ENCODE measurements at regions not wholly inside any gene's neighbourhood (a gene's known extent, or its start where the extent isn't known, plus 50 kb on each side); places are given as distances from the start of the nearest gene placed in this dataset.

GRCh38 chr14:27075503-27075902, 477.7 kb upstream of the NOVA1 start:
- no peak overlapping the region for H3K27ac ChIP-seq (ENCODE audit: low read depth, low read length)
- H3K9ac ChIP-seq (ENCODE audit: low read length), result no peak overlapping the region
- H3K79me2 ChIP-seq (ENCODE audit: insufficient read depth, low read length), result no peaks in the 10 kb centered on the region
- no peaks in the 10 kb centered on the region for H3K9me2 ChIP-seq (replicated peaks; ENCODE audit: insufficient read depth, low read length)
- no peak overlapping the region for H2AFZ ChIP-seq (ENCODE audit: low read depth, low read length, severe bottlenecking)
- H3K36me3 ChIP-seq (ENCODE audit: low read length), result no peaks in the 10 kb centered on the region
- no peak overlapping the region for H3K4me3 ChIP-seq (ENCODE audit: insufficient read depth, low read length, poor library complexity, severe bottlenecking)
- TF ChIP-seq EZH2phosphoT487 (conservative IDR thresholded peaks at IDR 0.05; ENCODE audit: low read length), result no peak
- TF ChIP-seq, protein P1, sequence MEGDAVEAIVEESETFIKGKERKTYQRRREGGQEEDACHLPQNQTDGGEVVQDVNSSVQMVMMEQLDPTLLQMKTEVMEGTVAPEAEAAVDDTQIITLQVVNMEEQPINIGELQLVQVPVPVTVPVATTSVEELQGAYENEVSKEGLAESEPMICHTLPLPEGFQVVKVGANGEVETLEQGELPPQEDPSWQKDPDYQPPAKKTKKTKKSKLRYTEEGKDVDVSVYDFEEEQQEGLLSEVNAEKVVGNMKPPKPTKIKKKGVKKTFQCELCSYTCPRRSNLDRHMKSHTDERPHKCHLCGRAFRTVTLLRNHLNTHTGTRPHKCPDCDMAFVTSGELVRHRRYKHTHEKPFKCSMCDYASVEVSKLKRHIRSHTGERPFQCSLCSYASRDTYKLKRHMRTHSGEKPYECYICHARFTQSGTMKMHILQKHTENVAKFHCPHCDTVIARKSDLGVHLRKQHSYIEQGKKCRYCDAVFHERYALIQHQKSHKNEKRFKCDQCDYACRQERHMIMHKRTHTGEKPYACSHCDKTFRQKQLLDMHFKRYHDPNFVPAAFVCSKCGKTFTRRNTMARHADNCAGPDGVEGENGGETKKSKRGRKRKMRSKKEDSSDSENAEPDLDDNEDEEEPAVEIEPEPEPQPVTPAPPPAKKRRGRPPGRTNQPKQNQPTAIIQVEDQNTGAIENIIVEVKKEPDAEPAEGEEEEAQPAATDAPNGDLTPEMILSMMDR (IDR thresholded peaks at IDR 0.05; ENCODE audit: insufficient read depth, low read length, poor library complexity, severe bottlenecking), result no peak
- no peaks in the 10 kb centered on the region for H3F3A ChIP-seq (ENCODE audit: insufficient read depth)
- H3K4me2 ChIP-seq (ENCODE audit: low read depth, low read length, poor library complexity, severe bottlenecking), result no peak overlapping the region
- no peaks in the 10 kb centered on the region for H3K27me3 ChIP-seq (ENCODE audit: low read length)
- 0 out of 2 replicates have a peak, but pooled peaks cover 9% of the 10 kb centered on the region for H3K9me3 ChIP-seq (ENCODE audit: insufficient read depth, low read length)
- no peaks in the 10 kb centered on the region for H4K20me1 ChIP-seq (ENCODE audit: low read depth, low read length)

- no peak overlapping the region for H3K4me2 ChIP-seq (ENCODE audit: low read depth, low read length, poor library complexity, severe bottlenecking)
- H3K27ac ChIP-seq (ENCODE audit: low read depth, low read length), result no peak overlapping the region
- H2AFZ ChIP-seq (ENCODE audit: low read depth, low read length, severe bottlenecking), result no peak overlapping the region
- H3F3A ChIP-seq (ENCODE audit: insufficient read depth), result no peaks in the 10 kb centered on the region
- no peak overlapping the region for H3K9ac ChIP-seq (ENCODE audit: low read length)
- 0 out of 2 replicates have a peak, but pooled peaks cover 9% of the 10 kb centered on the region for H3K9me3 ChIP-seq (ENCODE audit: insufficient read depth, low read length)
- no peaks in the 10 kb centered on the region for H3K27me3 ChIP-seq (ENCODE audit: low read length)
- H3K79me2 ChIP-seq (ENCODE audit: insufficient read depth, low read length), result no peaks in the 10 kb centered on the region
- H3K36me3 ChIP-seq (ENCODE audit: low read length), result no peaks in the 10 kb centered on the region
- no peak overlapping the region for H3K4me3 ChIP-seq (ENCODE audit: insufficient read depth, low read length, poor library complexity, severe bottlenecking)
- no peaks in the 10 kb centered on the region for H4K20me1 ChIP-seq (ENCODE audit: low read depth, low read length)
- no peaks in the 10 kb centered on the region for H3K9me2 ChIP-seq (replicated peaks; ENCODE audit: insufficient read depth, low read length)
- no peak for TF ChIP-seq EZH2phosphoT487 (conservative IDR thresholded peaks at IDR 0.05; ENCODE audit: low read length)
- TF ChIP-seq, protein P1 (IDR thresholded peaks at IDR 0.05; ENCODE audit: insufficient read depth, low read length, poor library complexity, severe bottlenecking), result no peak
These were observed 479.4 kb upstream of the NOVA1 start for GRCh38 chr14:27077214-27077613.

GRCh38 chr14:27077710-27078109, 479.9 kb upstream of the NOVA1 start:
- H3F3A ChIP-seq (ENCODE audit: insufficient read depth), result no peaks in the 10 kb centered on the region
- no peak overlapping the region for H3K4me2 ChIP-seq (ENCODE audit: low read depth, low read length, poor library complexity, severe bottlenecking)
- H3K36me3 ChIP-seq (ENCODE audit: low read length), result no peaks in the 10 kb centered on the region
- H3K4me3 ChIP-seq (ENCODE audit: insufficient read depth, low read length, poor library complexity, severe bottlenecking), result no peak overlapping the region
- H2AFZ ChIP-seq (ENCODE audit: low read depth, low read length, severe bottlenecking), result no peak overlapping the region
- H3K27me3 ChIP-seq (ENCODE audit: low read length), result no peaks in the 10 kb centered on the region
- no peak for TF ChIP-seq EZH2phosphoT487 (conservative IDR thresholded peaks at IDR 0.05; ENCODE audit: low read length)
- TF ChIP-seq, protein P1 (IDR thresholded peaks at IDR 0.05; ENCODE audit: insufficient read depth, low read length, poor library complexity, severe bottlenecking), result no peak
- 0 out of 2 replicates have a peak, but pooled peaks cover 9% of the 10 kb centered on the region for H3K9me3 ChIP-seq (ENCODE audit: insufficient read depth, low read length)
- H3K27ac ChIP-seq (ENCODE audit: low read depth, low read length), result no peak overlapping the region
- H3K9ac ChIP-seq (ENCODE audit: low read length), result no peak overlapping the region
- no peaks in the 10 kb centered on the region for H4K20me1 ChIP-seq (ENCODE audit: low read depth, low read length)
- no peaks in the 10 kb centered on the region for H3K79me2 ChIP-seq (ENCODE audit: insufficient read depth, low read length)
- H3K9me2 ChIP-seq (replicated peaks; ENCODE audit: insufficient read depth, low read length), result no peaks in the 10 kb centered on the region

Measured in SU-DHL-6 (cell line).